T-helper 2 cell treated with Interferon-gamma antibody and Interleukin-4, amounts not matched to agents 5 μg/mL and 100 μg/mL, for 36 hours (primary cell): ENCODE measurements at regions not wholly inside any gene's neighbourhood (a gene's known extent, or its start where the extent isn't known, plus 50 kb on each side); places are given as distances from the start of the nearest gene placed in this dataset.
"Not testable (repeated sequence)": the region's sequence is repeated elsewhere in the genome, so short reads cannot be mapped to it uniquely, and the experiment has no call there.

ENCODE experiments used
- DNase-seq: peaks from one replicate; pipeline ENCODE4 v3.0.0; 2021; ENCODE audit warnings: low spot score
- H3K27ac Mint-ChIP-seq: one replicate; pipeline ENCODE4 v1.8.0; 2021; ENCODE audit warnings: mild to moderate bottlenecking, mixed read lengths
- H3K27me3 Mint-ChIP-seq: one replicate; pipeline ENCODE4 v1.8.0; 2021; ENCODE audit warnings: low read depth, mixed read lengths
- H3K36me3 Mint-ChIP-seq: one replicate; pipeline ENCODE4 v1.8.0; 2021; ENCODE audit warnings: low read depth, mixed read lengths
- H3K4me1 Mint-ChIP-seq: one replicate; pipeline ENCODE4 v1.8.0; 2021; ENCODE audit warnings: low read depth, mixed read lengths
- H3K4me3 Mint-ChIP-seq: one replicate; pipeline ENCODE4 v1.8.0; 2022; ENCODE audit warnings: mild to moderate bottlenecking, moderate library complexity, mixed read lengths
- H3K9me3 Mint-ChIP-seq: one replicate; pipeline ENCODE4 v1.8.0; 2021; ENCODE audit warnings: mixed read lengths

DNA sequence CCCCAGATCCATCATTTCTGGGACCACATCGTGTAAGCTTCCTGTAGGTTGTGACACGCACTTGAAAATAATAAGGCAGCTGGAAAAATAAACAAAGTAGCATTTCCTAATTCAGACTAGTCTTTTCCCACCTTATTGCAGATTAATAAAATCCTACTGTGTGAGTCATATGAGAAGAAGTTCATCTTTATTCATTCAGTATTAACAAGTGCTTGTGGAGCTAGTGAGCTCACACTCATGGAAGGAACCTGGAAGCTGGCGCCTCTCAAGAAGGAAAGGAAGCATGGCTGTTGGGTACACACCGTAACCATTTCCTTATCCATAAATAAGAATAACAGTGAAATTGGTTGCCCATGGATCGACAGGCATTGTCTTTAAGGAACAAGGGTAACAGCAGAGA is 152.6 kb upstream of the PFKP start:
- H3K4me3 Mint-ChIP-seq: no peak overlapping the region
- peaks cover 23% of the 10 kb centered on the region for H3K27me3 Mint-ChIP-seq
- no peaks in the 10 kb centered on the region for H3K36me3 Mint-ChIP-seq
- no peaks in the 10 kb centered on the region for H3K9me3 Mint-ChIP-seq
- peaks cover 2% of the 10 kb centered on the region for H3K4me1 Mint-ChIP-seq
- DNase-seq: no peak
- no peak overlapping the region for H3K27ac Mint-ChIP-seq

- no peak for DNase-seq
- H3K9me3 Mint-ChIP-seq: no peaks in the 10 kb centered on the region
- H3K4me3 Mint-ChIP-seq: no peak overlapping the region
- H3K27me3 Mint-ChIP-seq: peaks cover 13% of the 10 kb centered on the region
- H3K27ac Mint-ChIP-seq: no peak overlapping the region
- H3K36me3 Mint-ChIP-seq: no peaks in the 10 kb centered on the region
- peaks cover 9% of the 10 kb centered on the region for H3K4me1 Mint-ChIP-seq
Observed at GRCh38 chr10:2913474-2913873, 153.9 kb upstream of the PFKP start.

- peaks cover 11% of the 10 kb centered on the region for H3K27me3 Mint-ChIP-seq
- no peak for DNase-seq
- peaks cover 9% of the 10 kb centered on the region for H3K4me1 Mint-ChIP-seq
- H3K4me3 Mint-ChIP-seq: no peak overlapping the region
- H3K9me3 Mint-ChIP-seq: no peaks in the 10 kb centered on the region
- H3K36me3 Mint-ChIP-seq: no peaks in the 10 kb centered on the region
- no peak overlapping the region for H3K27ac Mint-ChIP-seq
Observed at GRCh38 chr10:2910656-2911055, 156.7 kb upstream of the PFKP start.

DNA sequence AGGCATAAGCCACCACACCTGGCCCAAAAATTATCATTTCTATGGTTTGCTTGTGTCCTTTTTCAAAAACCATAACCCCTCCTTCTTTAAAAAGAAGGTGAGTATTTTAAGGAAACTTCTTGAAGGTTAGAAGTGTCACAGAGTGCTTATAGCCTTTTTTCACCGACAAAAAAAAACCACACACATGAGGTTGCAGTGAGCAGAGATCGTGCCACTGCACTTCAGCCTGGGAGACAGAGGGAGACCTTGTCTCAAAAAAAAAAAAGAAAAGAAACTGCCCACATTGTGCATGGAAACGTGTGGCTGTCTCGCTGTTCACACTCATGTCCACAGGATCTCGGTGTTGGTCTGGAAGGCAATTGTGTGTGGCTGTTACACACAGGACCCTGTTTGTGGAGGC is 157.4 kb upstream of the PFKP start:
- H3K27ac Mint-ChIP-seq: no peak overlapping the region
- H3K36me3 Mint-ChIP-seq: no peaks in the 10 kb centered on the region
- no peaks in the 10 kb centered on the region for H3K9me3 Mint-ChIP-seq
- DNase-seq: no peak
- no peak overlapping the region for H3K4me3 Mint-ChIP-seq
- H3K4me1 Mint-ChIP-seq: peaks cover 9% of the 10 kb centered on the region
- H3K27me3 Mint-ChIP-seq: peaks cover 16% of the 10 kb centered on the region

DNA sequence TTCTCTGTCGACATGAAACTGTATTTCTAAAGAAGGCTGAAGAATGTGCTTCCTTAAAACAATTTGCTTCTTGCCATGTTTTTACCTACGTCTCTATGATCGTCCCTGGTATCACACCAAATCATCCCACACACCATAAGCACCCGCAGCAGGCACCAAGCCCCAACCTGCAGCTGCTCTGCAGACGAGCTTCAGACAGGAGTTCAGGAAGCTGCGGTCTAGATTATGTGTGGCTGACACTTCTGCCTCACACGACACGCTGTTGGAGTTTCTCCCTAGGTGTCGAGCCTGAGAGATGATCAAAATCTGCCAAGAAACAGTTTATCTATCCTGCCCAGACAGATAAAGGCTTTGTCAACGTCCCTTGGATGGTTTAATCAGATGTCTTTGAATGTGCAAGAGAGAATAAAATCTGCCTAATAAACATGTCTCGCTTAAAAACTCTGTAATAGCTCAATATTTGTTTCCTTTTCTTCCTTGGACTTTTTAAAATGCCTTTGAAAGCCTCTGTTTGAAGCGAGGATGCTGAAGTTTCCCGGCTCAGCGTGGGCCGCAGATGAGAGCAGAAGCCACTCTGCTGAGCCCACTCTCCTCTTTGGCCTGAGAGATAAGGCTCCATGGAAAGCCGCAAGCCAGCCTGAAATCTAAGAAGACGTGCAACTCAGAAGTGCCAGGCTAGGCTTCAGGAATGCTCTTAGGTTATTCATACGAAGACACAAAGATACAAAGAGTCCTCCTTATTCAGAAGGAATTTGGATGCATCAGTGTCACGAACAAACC is 158.3 kb upstream of the PFKP start:
- Mint-ChIP-seq H3K27me3 (peaks cover 23% of the 10 kb centered on the region), H3K4me1 (peaks cover 9% of the 10 kb centered on the region), H3K9me3 (no peaks in the 10 kb centered on the region), H3K27ac (no peak overlapping the region), H3K4me3 (peak overlapping the region; percentile 47), H3K36me3 (no peaks in the 10 kb centered on the region)
- peak; percentile 20 for DNase-seq

GRCh38 chr10:2906974-2907373 is 160.4 kb upstream of the PFKP start:
- no peaks in the 10 kb centered on the region for H3K9me3 Mint-ChIP-seq
- no peak for DNase-seq
- no peak overlapping the region for H3K27ac Mint-ChIP-seq
- peaks cover 9% of the 10 kb centered on the region for H3K4me1 Mint-ChIP-seq
- peaks cover 21% of the 10 kb centered on the region for H3K27me3 Mint-ChIP-seq
- no peak overlapping the region for H3K4me3 Mint-ChIP-seq
- H3K36me3 Mint-ChIP-seq: no peaks in the 10 kb centered on the region

GRCh38 chr10:2905851-2906250 is 161.5 kb upstream of the PFKP start:
- Mint-ChIP-seq H3K36me3 (no peaks in the 10 kb centered on the region), H3K27ac (no peak overlapping the region), H3K27me3 (peaks cover 21% of the 10 kb centered on the region), H3K4me1 (peaks cover 9% of the 10 kb centered on the region), H3K4me3 (no peak overlapping the region), H3K9me3 (no peaks in the 10 kb centered on the region)
- no peak for DNase-seq

GRCh38 chr10:2900530-2900929 is 166.8 kb upstream of the PFKP start:
- Mint-ChIP-seq H3K27me3 (peaks cover 22% of the 10 kb centered on the region), H3K27ac (no peak overlapping the region), H3K36me3 (no peaks in the 10 kb centered on the region)

GRCh38 chr10:2899246-2899951 is 167.9 kb upstream of the PFKP start:
- Mint-ChIP-seq H3K27ac (no peak overlapping the region), H3K9me3 (no peaks in the 10 kb centered on the region), H3K4me1 (peaks cover 6% of the 10 kb centered on the region), H3K4me3 (no peak overlapping the region), H3K36me3 (no peaks in the 10 kb centered on the region), H3K27me3 (peaks cover 13% of the 10 kb centered on the region)
- DNase-seq: no peak

More at GRCh38 chr10:2900530-2900929, 166.8 kb upstream of the PFKP start:
- no peak for DNase-seq
- H3K4me1 Mint-ChIP-seq: peaks cover 6% of the 10 kb centered on the region
- no peaks in the 10 kb centered on the region for H3K9me3 Mint-ChIP-seq
- no peak overlapping the region for H3K4me3 Mint-ChIP-seq

DNA sequence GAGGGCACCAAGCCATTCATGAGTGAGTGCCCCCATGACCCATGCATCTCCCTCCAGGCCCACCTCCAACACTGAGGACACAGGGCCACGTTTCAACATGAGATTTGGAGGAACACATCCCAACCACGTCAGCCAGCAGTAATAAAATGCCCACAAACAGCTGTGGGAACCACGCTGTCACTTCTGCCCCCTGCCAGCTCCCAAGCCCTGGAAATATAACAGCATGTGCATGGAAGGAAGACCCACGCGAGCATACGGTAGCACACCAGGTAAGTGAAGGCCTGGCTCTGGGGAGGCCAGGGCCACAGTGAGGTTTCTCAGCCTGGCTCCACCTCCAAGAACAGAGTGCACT is 168.9 kb upstream of the PFKP start:
- DNase-seq: no peak
- no peak overlapping the region for H3K27ac Mint-ChIP-seq
- H3K36me3 Mint-ChIP-seq: no peaks in the 10 kb centered on the region
- no peaks in the 10 kb centered on the region for H3K9me3 Mint-ChIP-seq
- H3K27me3 Mint-ChIP-seq: peaks cover 10% of the 10 kb centered on the region
- peaks cover 6% of the 10 kb centered on the region for H3K4me1 Mint-ChIP-seq
- H3K4me3 Mint-ChIP-seq: no peak overlapping the region

- no peak overlapping the region for H3K4me3 Mint-ChIP-seq
- H3K27ac Mint-ChIP-seq: no peak overlapping the region
- peaks cover 6% of the 10 kb centered on the region for H3K4me1 Mint-ChIP-seq
- no peaks in the 10 kb centered on the region for H3K9me3 Mint-ChIP-seq
- DNase-seq: peak; percentile 59
- no peaks in the 10 kb centered on the region for H3K36me3 Mint-ChIP-seq
- H3K27me3 Mint-ChIP-seq: peaks cover 10% of the 10 kb centered on the region
Observed at GRCh38 chr10:2897619-2898508, 169.5 kb upstream of the PFKP start.

- peaks cover 10% of the 10 kb centered on the region for H3K27me3 Mint-ChIP-seq
- H3K27ac Mint-ChIP-seq, H3K36me3 Mint-ChIP-seq, H3K4me1 Mint-ChIP-seq, H3K4me3 Mint-ChIP-seq, DNase-seq, H3K9me3 Mint-ChIP-seq: not testable (repeated sequence)
Observed at GRCh38 chr10:2896334-2896733, 171.0 kb upstream of the PFKP start.

GRCh38 chr10:2895594-2896196 is 171.7 kb upstream of the PFKP start:
- Mint-ChIP-seq H3K4me3 (no peak overlapping the region), H3K27ac (no peak overlapping the region), H3K36me3 (no peaks in the 10 kb centered on the region), H3K27me3 (peaks cover 9% of the 10 kb centered on the region), H3K9me3 (no peaks in the 10 kb centered on the region), H3K4me1 (peaks cover 7% of the 10 kb centered on the region)
- DNase-seq: no peak
